ENCODE measurements at regions not wholly inside any gene's neighbourhood (a gene's known extent, or its start where the extent isn't known, plus 50 kb on each side); places are given as distances from the start of the nearest gene placed in this dataset.

GRCh38 chr12:118727196-118727978 lies 254.0 kb upstream of the SRRM4 start:
- Histone ChIP-seq H3K4me3 (ENCODE audit: insufficient read depth, low read depth, low read length) (no peak overlapping the region), H3K27me3 (ENCODE audit: control insufficient read depth, insufficient read depth, low read length) (no peaks in the 10 kb centered on the region; the same call in 1 of the 2 replicates), H3K36me3 (replicated peaks; ENCODE audit: control insufficient read depth, insufficient read depth, low read length) (no peaks in the 10 kb centered on the region)
- no peak for DNase-seq

- Histone ChIP-seq H3K36me3 (replicated peaks; ENCODE audit: control insufficient read depth, insufficient read depth, low read length) (no peaks in the 10 kb centered on the region), H3K27me3 (ENCODE audit: control insufficient read depth, insufficient read depth, low read length) (no peaks in the 10 kb centered on the region; the same call in 1 of the 2 replicates), H3K4me3 (ENCODE audit: insufficient read depth, low read depth, low read length) (no peak overlapping the region)
- no peak for DNase-seq
These were observed 253.4 kb upstream of the SRRM4 start for GRCh38 chr12:118727979-118728366.

- no peak overlapping the region for H3K4me3 ChIP-seq (ENCODE audit: insufficient read depth, low read depth, low read length)
- DNase-seq = no peak
- H3K27me3 ChIP-seq (ENCODE audit: control insufficient read depth, insufficient read depth, low read length) = no peaks in the 10 kb centered on the region
- H3K36me3 ChIP-seq (replicated peaks; ENCODE audit: control insufficient read depth, insufficient read depth, low read length) = no peaks in the 10 kb centered on the region
These were observed 247.1 kb upstream of the SRRM4 start for GRCh38 chr12:118734266-118734665.

GRCh38 chr12:118737985-118738540 lies 243.3 kb upstream of the SRRM4 start:
- DNase-seq = no peak
- H3K36me3 ChIP-seq (replicated peaks; ENCODE audit: control insufficient read depth, insufficient read depth, low read length) = no peaks in the 10 kb centered on the region
- H3K4me3 ChIP-seq (ENCODE audit: insufficient read depth, low read depth, low read length) = no peak overlapping the region
- H3K27me3 ChIP-seq (ENCODE audit: control insufficient read depth, insufficient read depth, low read length) = no peaks in the 10 kb centered on the region

- H3K27me3 ChIP-seq (ENCODE audit: control insufficient read depth, insufficient read depth, low read length) = no peaks in the 10 kb centered on the region
- DNase-seq = no peak
- H3K4me3 ChIP-seq (ENCODE audit: insufficient read depth, low read depth, low read length) = no peak overlapping the region
- no peaks in the 10 kb centered on the region for H3K36me3 ChIP-seq (replicated peaks; ENCODE audit: control insufficient read depth, insufficient read depth, low read length)
These were observed 240.1 kb upstream of the SRRM4 start for GRCh38 chr12:118741194-118741593.

- H3K36me3 ChIP-seq (replicated peaks; ENCODE audit: control insufficient read depth, insufficient read depth, low read length) = no peaks in the 10 kb centered on the region
- no peak for DNase-seq
- H3K27me3 ChIP-seq (ENCODE audit: control insufficient read depth, insufficient read depth, low read length) = no peaks in the 10 kb centered on the region
- no peak overlapping the region for H3K4me3 ChIP-seq (ENCODE audit: insufficient read depth, low read depth, low read length)
These were observed 238.9 kb upstream of the SRRM4 start for GRCh38 chr12:118742431-118742830.

GRCh38 chr12:118743896-118744700 lies 237.2 kb upstream of the SRRM4 start:
- Histone ChIP-seq H3K36me3 (replicated peaks; ENCODE audit: control insufficient read depth, insufficient read depth, low read length) (no peaks in the 10 kb centered on the region), H3K27me3 (ENCODE audit: control insufficient read depth, insufficient read depth, low read length) (no peaks in the 10 kb centered on the region), H3K4me3 (ENCODE audit: insufficient read depth, low read depth, low read length) (no peak overlapping the region)
- DNase-seq = no peak

- no peaks in the 10 kb centered on the region for H3K27me3 ChIP-seq (ENCODE audit: control insufficient read depth, insufficient read depth, low read length)
- H3K4me3 ChIP-seq (ENCODE audit: insufficient read depth, low read depth, low read length) = no peak overlapping the region
- H3K36me3 ChIP-seq (replicated peaks; ENCODE audit: control insufficient read depth, insufficient read depth, low read length) = no peaks in the 10 kb centered on the region
- DNase-seq = no peak
These were observed 235.2 kb upstream of the SRRM4 start for GRCh38 chr12:118746176-118746575.

GRCh38 chr12:118746960-118747359 lies 234.4 kb upstream of the SRRM4 start:
- no peaks in the 10 kb centered on the region for H3K36me3 ChIP-seq (replicated peaks; ENCODE audit: control insufficient read depth, insufficient read depth, low read length)
- no peak overlapping the region for H3K4me3 ChIP-seq (ENCODE audit: insufficient read depth, low read depth, low read length)
- no peak for DNase-seq

GRCh38 chr12:118747771-118748170 lies 233.6 kb upstream of the SRRM4 start:
- DNase-seq = no peak
- Histone ChIP-seq H3K4me3 (ENCODE audit: insufficient read depth, low read depth, low read length) (no peak overlapping the region), H3K36me3 (replicated peaks; ENCODE audit: control insufficient read depth, insufficient read depth, low read length) (no peaks in the 10 kb centered on the region), H3K27me3 (ENCODE audit: control insufficient read depth, insufficient read depth, low read length) (no peaks in the 10 kb centered on the region)

More at GRCh38 chr12:118746960-118747359, 234.4 kb upstream of the SRRM4 start:
- H3K27me3 ChIP-seq (ENCODE audit: control insufficient read depth, insufficient read depth, low read length) = no peaks in the 10 kb centered on the region

GRCh38 chr12:118748478-118749380 lies 232.6 kb upstream of the SRRM4 start:
- Histone ChIP-seq H3K4me3 (ENCODE audit: insufficient read depth, low read depth, low read length) (no peak overlapping the region), H3K27me3 (ENCODE audit: control insufficient read depth, insufficient read depth, low read length) (no peaks in the 10 kb centered on the region), H3K36me3 (replicated peaks; ENCODE audit: control insufficient read depth, insufficient read depth, low read length) (no peaks in the 10 kb centered on the region)

GRCh38 chr12:118749646-118750045 lies 231.7 kb upstream of the SRRM4 start:
- no peak overlapping the region for H3K4me3 ChIP-seq (ENCODE audit: insufficient read depth, low read depth, low read length)
- no peaks in the 10 kb centered on the region for H3K36me3 ChIP-seq (replicated peaks; ENCODE audit: control insufficient read depth, insufficient read depth, low read length)
- no peak for DNase-seq
- no peaks in the 10 kb centered on the region for H3K27me3 ChIP-seq (ENCODE audit: control insufficient read depth, insufficient read depth, low read length)

More at GRCh38 chr12:118748478-118749380, 232.6 kb upstream of the SRRM4 start:
- DNase-seq = no peak

- Histone ChIP-seq H3K4me3 (ENCODE audit: insufficient read depth, low read depth, low read length) (no peak overlapping the region), H3K27me3 (ENCODE audit: control insufficient read depth, insufficient read depth, low read length) (no peaks in the 10 kb centered on the region), H3K36me3 (replicated peaks; ENCODE audit: control insufficient read depth, insufficient read depth, low read length) (no peaks in the 10 kb centered on the region)
- no peak for DNase-seq
These were observed 230.7 kb upstream of the SRRM4 start for GRCh38 chr12:118750666-118751065.

GRCh38 chr12:118751355-118751754 lies 230.0 kb upstream of the SRRM4 start:
- DNase-seq = no peak
- Histone ChIP-seq H3K36me3 (replicated peaks; ENCODE audit: control insufficient read depth, insufficient read depth, low read length) (no peaks in the 10 kb centered on the region), H3K27me3 (ENCODE audit: control insufficient read depth, insufficient read depth, low read length) (no peaks in the 10 kb centered on the region), H3K4me3 (ENCODE audit: insufficient read depth, low read depth, low read length) (no peak overlapping the region)

Measured in H7 (cell line).